A549 (cell line): ENCODE measurements at regions not wholly inside any gene's neighbourhood (a gene's known extent, or its start where the extent isn't known, plus 50 kb on each side); places are given as distances from the start of the nearest gene placed in this dataset.

Source experiments
- ATAC-seq, 2 experiments: fragments of 200-7000 bp in 1 of 2; fragments of >200 bp in 1 of 2; cut with Nextera tagmentation in 1 of 2; cut with Tn5 transposase in 1 of 2; 3 replicates each; pipeline versions ENCODE4 v1.8.0 to v1.9.1; 2018 to 2020; ENCODE audit warnings: mild to moderate bottlenecking in 1 of 2, moderate library complexity in 1 of 2
- CTCF ChIA-PET: fragments of 300-600 bp; sonication (Branson Sonifier 250); formaldehyde crosslinking; extraction: SDS; loops from one replicate; lab custom pipeline; 2021; ENCODE audit warnings: antibody characterized with exemption, inconsistent platforms; lab: Yijun Ruan, JAX
- POLR2A ChIA-PET: fragments of 350-600 bp; formaldehyde crosslinking; extraction: SDS; loops from one replicate; lab custom pipeline; 2021; ENCODE audit warnings: antibody characterized with exemption, inconsistent platforms; lab: Yijun Ruan, JAX
- DNase-seq, 2 experiments: peaks; one replicate each; pipeline versions ENCODE4 v3.0.0 to v3.0.0-alpha.2; 2011 to 2016; ENCODE audit warnings: low read depth in 1 of 2, low spot score in 1 of 2
- FAIRE-seq: peaks from 2 replicates; lab custom pipeline; 2011; peaks lifted over from hg19 to GRCh38; lab: Jason Lieb, UNC
- H3K27ac ChIP-seq, 2 experiments: fragments of >200 bp; sonication (Bioruptor Twin); formaldehyde crosslinking; 3 replicates each; pipeline ENCODE4 v1.5.1; 2016 to 2017
- H3K4me1 ChIP-seq: fragments of >200 bp; sonication (Bioruptor Twin); formaldehyde crosslinking; 3 replicates; pipeline ENCODE4 v1.6.1; 2016
- H3K4me2 ChIP-seq: fragments of >200 bp; sonication (Bioruptor Twin); formaldehyde crosslinking; 3 replicates; pipeline ENCODE4 v1.6.1; 2016
- H3K4me3 ChIP-seq: fragments of >200 bp; sonication (Bioruptor Twin); formaldehyde crosslinking; 3 replicates; pipeline ENCODE4 v1.5.1; 2016
- H3K9me3 ChIP-seq: fragments of >200 bp; sonication (Bioruptor Twin); formaldehyde crosslinking; 3 replicates; pipeline ENCODE4 v1.6.1; 2016
- CBX8 ChIP-seq: fragments of 200-600 bp; sonication (generic); IDR thresholded peaks from 2 replicates; pipeline ENCODE4 v1.6.1; 2016
- CEBPB ChIP-seq, 2 experiments: fragments of >200 bp in 1 of 2; sonication (Bioruptor Twin) in 1 of 2; formaldehyde crosslinking in 1 of 2; IDR thresholded peaks; 2 replicates each; pipeline ENCODE4 v1.6.1; 2012 to 2016
- FOSB ChIP-seq: fragments of 250-450 bp; sonication (Bioruptor Pico); IDR thresholded peaks from 2 replicates; pipeline ENCODE4 v1.5.0; 2020; ENCODE audit warnings: mild to moderate bottlenecking, moderate library complexity
- FOXS1 ChIP-seq: fragments of 250-450 bp; sonication (Bioruptor Pico); IDR thresholded peaks from 2 replicates; pipeline ENCODE4 v1.5.0; 2020; ENCODE audit warnings: mild to moderate bottlenecking, moderate library complexity
- GATA3 ChIP-seq: IDR thresholded peaks from 2 replicates; pipeline ENCODE4 v1.6.1; 2012; ENCODE audit warnings: borderline replicate concordance
- HEYL ChIP-seq: fragments of 250-450 bp; sonication (Bioruptor Pico); IDR thresholded peaks from 2 replicates; pipeline ENCODE4 v1.8.0; 2021; ENCODE audit warnings: mild to moderate bottlenecking, moderate library complexity
- HOXB13 ChIP-seq: fragments of 250-450 bp; sonication (Bioruptor Pico); IDR thresholded peaks from 2 replicates; pipeline ENCODE4 v1.5.0; 2020; ENCODE audit warnings: low read depth, mild to moderate bottlenecking, moderate library complexity
- HOXB5 ChIP-seq: fragments of 250-450 bp; sonication (Bioruptor Pico); IDR thresholded peaks from 2 replicates; pipeline ENCODE4 v1.5.0; 2020; ENCODE audit warnings: mild to moderate bottlenecking, moderate library complexity
- JUN ChIP-seq, 2 experiments: fragments of >200 bp; sonication (Bioruptor Twin); formaldehyde crosslinking; IDR thresholded peaks; 2 replicates in 1 of 2; 3 replicates in 1 of 2; pipeline ENCODE4 v1.6.1; 2016 to 2017
- JUNB ChIP-seq: fragments of >200 bp; sonication (Bioruptor Twin); formaldehyde crosslinking; IDR thresholded peaks from 2 replicates; pipeline ENCODE4 v1.6.1; 2016
- MAFK ChIP-seq: fragments of 450-650 bp; IDR thresholded peaks from 2 replicates; pipeline ENCODE4 v1.6.1; 2014; ENCODE audit not compliant: partially characterized antibody
- MAZ ChIP-seq: fragments of 150-350 bp; IDR thresholded peaks from 2 replicates; pipeline ENCODE4 v1.6.1; 2014; ENCODE audit warnings: antibody characterized with exemption, low read depth, low read length, borderline replicate concordance
- MYC ChIP-seq: IDR thresholded peaks from 2 replicates; pipeline ENCODE4 v1.6.1; 2012; ENCODE audit warnings: mild to moderate bottlenecking, inconsistent platforms, low read length, improper control_type of control experiment, borderline replicate concordance
- NR3C1 ChIP-seq: fragments of >200 bp; sonication (Bioruptor Twin); formaldehyde crosslinking; IDR thresholded peaks from 3 replicates; pipeline ENCODE4 v1.6.1; 2017
- PHF8 ChIP-seq: fragments of 200-600 bp; sonication (generic); IDR thresholded peaks from 2 replicates; pipeline ENCODE4 v1.6.1; 2016; ENCODE audit warnings: low read depth, mild to moderate bottlenecking, antibody characterized with exemption, moderate library complexity, borderline replicate concordance
- POLR2A ChIP-seq: IDR thresholded peaks from 2 replicates; pipeline ENCODE4 v1.6.1; 2012; ENCODE audit warnings: mild to moderate bottlenecking, low read length
- RARB ChIP-seq: fragments of 250-450 bp; sonication (Bioruptor Pico); IDR thresholded peaks from 2 replicates; pipeline ENCODE4 v1.8.0; 2021; ENCODE audit warnings: mild to moderate bottlenecking, moderate library complexity
- RFX5 ChIP-seq: fragments of 450-650 bp; IDR thresholded peaks from 2 replicates; pipeline ENCODE4 v1.7.1; 2014; ENCODE audit warnings: antibody characterized with exemption, mild to moderate bottlenecking, moderate library complexity
- RNF2 ChIP-seq: fragments of 200-600 bp; sonication (generic); IDR thresholded peaks from 2 replicates; pipeline ENCODE4 v1.6.1; 2016; ENCODE audit warnings: low read depth, mild to moderate bottlenecking, antibody characterized with exemption, moderate library complexity, borderline replicate concordance
- SMC3 ChIP-seq: fragments of >200 bp; sonication (Bioruptor Twin); formaldehyde crosslinking; IDR thresholded peaks from 3 replicates; pipeline ENCODE4 v1.6.1; 2018; ENCODE audit warnings: inconsistent platforms
- SREBF2 ChIP-seq: fragments of 450-650 bp; IDR thresholded peaks from 2 replicates; pipeline ENCODE4 v1.6.1; 2014; ENCODE audit warnings: mild to moderate bottlenecking, moderate library complexity
- TFCP2L1 ChIP-seq: fragments of 250-450 bp; sonication (Bioruptor Pico); IDR thresholded peaks from 2 replicates; pipeline ENCODE4 v1.5.0; 2021; ENCODE audit warnings: mild to moderate bottlenecking
- ZFP36 ChIP-seq: fragments of 450-650 bp; IDR thresholded peaks from 2 replicates; pipeline ENCODE4 v1.6.1; 2014; ENCODE audit warnings: borderline replicate concordance; ENCODE audit not compliant: partially characterized antibody
- ZNF302 ChIP-seq: fragments of 250-450 bp; sonication (Bioruptor Pico); IDR thresholded peaks from 2 replicates; pipeline ENCODE4 v1.9.0; 2021; ENCODE audit warnings: inconsistent platforms, mild to moderate bottlenecking, moderate library complexity
- WGBS: methylation state at CpG from one replicate; pipeline ENCODE4 v1.1.6; 2017; ENCODE audit errors: missing lambda C conversion rate; 5-methylcytosine and 5-hydroxymethylcytosine counted together
- TF ChIP-seq, protein P1 (sequence below): fragments of >200 bp; sonication (Bioruptor Twin); formaldehyde crosslinking; IDR thresholded peaks from 3 replicates; pipeline ENCODE4 v1.5.1; 2016
- TF ChIP-seq, protein P2 (sequence below): IDR thresholded peaks from 2 replicates; pipeline ENCODE4 v1.6.1; 2012
- TF ChIP-seq, protein P3 (sequence below): fragments of 200-600 bp; sonication (generic); IDR thresholded peaks from 2 replicates; pipeline ENCODE4 v1.6.1; 2016; ENCODE audit warnings: antibody characterized with exemption, mild to moderate bottlenecking, moderate library complexity

DNA sequence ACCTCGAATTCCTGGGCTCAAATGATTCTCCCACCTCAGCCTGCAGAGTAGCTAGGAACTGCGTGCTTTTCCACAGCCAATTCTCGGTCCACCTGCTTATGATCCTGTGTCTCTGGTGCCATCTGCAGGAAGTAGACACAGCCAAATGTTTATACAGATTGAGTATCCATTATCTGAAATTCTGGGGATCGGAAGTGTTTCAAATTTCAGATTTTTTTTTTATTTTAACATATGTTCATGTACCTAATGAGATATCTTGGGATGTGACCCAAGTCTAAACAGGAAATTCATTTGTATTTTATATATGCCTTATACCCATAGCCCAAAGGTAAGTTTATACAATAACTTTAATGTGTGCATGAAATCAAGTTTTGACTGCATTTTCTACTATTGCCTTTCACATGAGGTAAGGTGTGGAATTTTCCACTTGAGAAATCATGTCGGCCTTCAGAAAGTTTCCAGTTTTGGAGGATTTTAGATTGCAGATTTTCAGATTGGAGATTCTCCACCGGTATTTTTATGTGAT is 89.5 kb downstream of the ESM1 start (continued):
- TF ChIP-seq, protein P1, sequence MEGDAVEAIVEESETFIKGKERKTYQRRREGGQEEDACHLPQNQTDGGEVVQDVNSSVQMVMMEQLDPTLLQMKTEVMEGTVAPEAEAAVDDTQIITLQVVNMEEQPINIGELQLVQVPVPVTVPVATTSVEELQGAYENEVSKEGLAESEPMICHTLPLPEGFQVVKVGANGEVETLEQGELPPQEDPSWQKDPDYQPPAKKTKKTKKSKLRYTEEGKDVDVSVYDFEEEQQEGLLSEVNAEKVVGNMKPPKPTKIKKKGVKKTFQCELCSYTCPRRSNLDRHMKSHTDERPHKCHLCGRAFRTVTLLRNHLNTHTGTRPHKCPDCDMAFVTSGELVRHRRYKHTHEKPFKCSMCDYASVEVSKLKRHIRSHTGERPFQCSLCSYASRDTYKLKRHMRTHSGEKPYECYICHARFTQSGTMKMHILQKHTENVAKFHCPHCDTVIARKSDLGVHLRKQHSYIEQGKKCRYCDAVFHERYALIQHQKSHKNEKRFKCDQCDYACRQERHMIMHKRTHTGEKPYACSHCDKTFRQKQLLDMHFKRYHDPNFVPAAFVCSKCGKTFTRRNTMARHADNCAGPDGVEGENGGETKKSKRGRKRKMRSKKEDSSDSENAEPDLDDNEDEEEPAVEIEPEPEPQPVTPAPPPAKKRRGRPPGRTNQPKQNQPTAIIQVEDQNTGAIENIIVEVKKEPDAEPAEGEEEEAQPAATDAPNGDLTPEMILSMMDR = peak; percentile 52
- TF ChIP-seq RFX5 = no peak
- TF ChIP-seq FOSB (CRISPR knock-in tag) = no peak
- no peak for TF ChIP-seq JUN (IDR thresholded peaks at IDR 0.05)
- no peak for TF ChIP-seq PHF8
- no peak for TF ChIP-seq ZNF302 (CRISPR knock-in tag)

DNA sequence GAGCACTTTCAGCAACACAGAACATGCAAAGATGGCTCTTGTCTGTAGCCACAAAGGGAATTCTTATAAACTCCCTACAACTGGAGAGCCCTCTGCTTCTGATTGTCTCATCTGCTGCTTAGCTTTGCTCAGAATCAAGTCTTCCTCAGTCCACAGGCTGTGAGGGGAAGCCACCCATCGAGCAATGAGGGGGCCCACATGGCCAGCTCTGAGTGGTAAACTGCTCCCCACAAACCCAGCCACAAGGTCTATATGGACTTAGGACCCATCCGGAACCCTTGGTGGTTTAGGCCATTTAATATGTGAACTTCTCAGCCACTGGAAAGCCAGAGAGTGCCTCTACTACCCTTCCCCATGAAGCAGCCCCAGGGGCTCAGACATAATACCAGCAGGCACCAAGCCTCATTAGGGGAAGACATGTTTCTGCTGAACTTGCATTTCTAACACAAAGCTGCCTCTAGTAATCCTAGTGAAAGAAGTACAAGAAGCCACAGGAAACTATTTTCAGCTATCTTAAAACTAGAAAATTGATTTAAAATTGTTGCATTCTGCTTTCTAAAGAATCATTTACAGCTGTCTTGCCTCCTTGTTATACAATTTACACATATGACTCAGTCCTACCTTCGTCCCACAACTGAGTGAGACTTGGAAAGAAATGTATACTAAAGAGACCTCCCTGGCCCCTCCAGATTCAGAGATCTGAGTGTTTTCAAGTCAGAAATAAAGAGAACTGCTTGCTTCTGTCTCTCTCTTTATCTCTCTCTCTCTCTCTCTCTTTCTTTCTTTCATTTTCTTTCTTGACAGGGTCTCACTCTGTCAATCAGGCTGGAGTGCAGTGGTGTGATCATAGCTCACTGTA is 90.2 kb downstream of the ESM1 start:
- TF ChIP-seq MAFK = peak; percentile 76
- TF ChIP-seq, protein P2, sequence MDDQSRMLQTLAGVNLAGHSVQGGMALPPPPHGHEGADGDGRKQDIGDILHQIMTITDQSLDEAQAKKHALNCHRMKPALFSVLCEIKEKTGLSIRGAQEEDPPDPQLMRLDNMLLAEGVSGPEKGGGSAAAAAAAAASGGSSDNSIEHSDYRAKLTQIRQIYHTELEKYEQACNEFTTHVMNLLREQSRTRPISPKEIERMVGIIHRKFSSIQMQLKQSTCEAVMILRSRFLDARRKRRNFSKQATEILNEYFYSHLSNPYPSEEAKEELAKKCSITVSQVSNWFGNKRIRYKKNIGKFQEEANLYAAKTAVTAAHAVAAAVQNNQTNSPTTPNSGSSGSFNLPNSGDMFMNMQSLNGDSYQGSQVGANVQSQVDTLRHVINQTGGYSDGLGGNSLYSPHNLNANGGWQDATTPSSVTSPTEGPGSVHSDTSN = no peak
- TF ChIP-seq, all 56 proteins: peak for 1
- POLR2A ChIA-PET = no interaction called here
- CTCF ChIA-PET = interaction anchor here (0.6 to 5.5 kb wide), 19 partner anchors 9 to 652 kb away, joined by 3 to 36 read pairs (median 4); partner anchors contain the start of genes GPX8 and SNX18
- DNase-seq = no peak
- H3K9me3 ChIP-seq = no peaks in the 10 kb centered on the region
- H3K4me3 ChIP-seq = no peak overlapping the region
- H3K4me2 ChIP-seq = peak overlapping the region; percentile 21; the same call in 1 of the 3 replicates
- no peak for ATAC-seq
- H3K4me1 ChIP-seq = 0 out of 3 replicates have a peak, but pooled peaks cover 2% of the 10 kb centered on the region
- no peak for FAIRE-seq
- WGBS = 38% methylated on average over 3 of the region's 3 CpGs
- no peak overlapping the region for H3K27ac ChIP-seq

DNA sequence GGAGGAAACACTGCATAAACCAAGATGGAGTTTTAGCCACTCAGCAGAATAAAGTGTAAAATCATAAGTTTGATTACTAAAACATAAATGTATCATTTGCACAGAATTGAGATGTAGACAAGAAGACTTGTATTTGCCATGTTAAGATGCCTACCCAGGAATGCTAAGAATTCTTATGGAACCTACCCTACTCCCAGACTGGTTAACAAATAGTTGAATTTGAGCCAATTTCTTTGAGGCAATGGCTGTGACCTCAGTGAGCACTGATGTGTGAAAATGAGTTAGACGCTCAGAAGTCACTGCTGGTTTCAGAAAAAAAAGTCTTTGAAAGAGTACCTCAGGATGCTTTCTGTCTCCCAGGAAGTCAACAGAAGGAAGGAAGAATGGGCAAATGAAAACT is 95.6 kb downstream of the ESM1 start:
- TF ChIP-seq POLR2A = no peak
- TF ChIP-seq RNF2 = no peak
- TF ChIP-seq MYC = no peak
- no peak for TF ChIP-seq HEYL (CRISPR knock-in tag)
- TF ChIP-seq CBX8 = no peak
- no peak for TF ChIP-seq HOXB13 (CRISPR knock-in tag)
- TF ChIP-seq ZFP36 = no peak
- TF ChIP-seq FOXS1 = no peak
- no peak for TF ChIP-seq RARB (CRISPR knock-in tag)
- TF ChIP-seq CEBPB (IDR thresholded peaks at IDR 0.05) = no peak
- no peak for TF ChIP-seq SMC3
- TF ChIP-seq, protein P3, sequence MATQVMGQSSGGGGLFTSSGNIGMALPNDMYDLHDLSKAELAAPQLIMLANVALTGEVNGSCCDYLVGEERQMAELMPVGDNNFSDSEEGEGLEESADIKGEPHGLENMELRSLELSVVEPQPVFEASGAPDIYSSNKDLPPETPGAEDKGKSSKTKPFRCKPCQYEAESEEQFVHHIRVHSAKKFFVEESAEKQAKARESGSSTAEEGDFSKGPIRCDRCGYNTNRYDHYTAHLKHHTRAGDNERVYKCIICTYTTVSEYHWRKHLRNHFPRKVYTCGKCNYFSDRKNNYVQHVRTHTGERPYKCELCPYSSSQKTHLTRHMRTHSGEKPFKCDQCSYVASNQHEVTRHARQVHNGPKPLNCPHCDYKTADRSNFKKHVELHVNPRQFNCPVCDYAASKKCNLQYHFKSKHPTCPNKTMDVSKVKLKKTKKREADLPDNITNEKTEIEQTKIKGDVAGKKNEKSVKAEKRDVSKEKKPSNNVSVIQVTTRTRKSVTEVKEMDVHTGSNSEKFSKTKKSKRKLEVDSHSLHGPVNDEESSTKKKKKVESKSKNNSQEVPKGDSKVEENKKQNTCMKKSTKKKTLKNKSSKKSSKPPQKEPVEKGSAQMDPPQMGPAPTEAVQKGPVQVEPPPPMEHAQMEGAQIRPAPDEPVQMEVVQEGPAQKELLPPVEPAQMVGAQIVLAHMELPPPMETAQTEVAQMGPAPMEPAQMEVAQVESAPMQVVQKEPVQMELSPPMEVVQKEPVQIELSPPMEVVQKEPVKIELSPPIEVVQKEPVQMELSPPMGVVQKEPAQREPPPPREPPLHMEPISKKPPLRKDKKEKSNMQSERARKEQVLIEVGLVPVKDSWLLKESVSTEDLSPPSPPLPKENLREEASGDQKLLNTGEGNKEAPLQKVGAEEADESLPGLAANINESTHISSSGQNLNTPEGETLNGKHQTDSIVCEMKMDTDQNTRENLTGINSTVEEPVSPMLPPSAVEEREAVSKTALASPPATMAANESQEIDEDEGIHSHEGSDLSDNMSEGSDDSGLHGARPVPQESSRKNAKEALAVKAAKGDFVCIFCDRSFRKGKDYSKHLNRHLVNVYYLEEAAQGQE = no peak
- no peak for TF ChIP-seq SREBF2
- TF ChIP-seq TFCP2L1 (CRISPR knock-in tag) = no peak
- no peak for TF ChIP-seq GATA3
- no peak for TF ChIP-seq NR3C1
- no peak for TF ChIP-seq MAZ
- TF ChIP-seq HOXB5 (CRISPR knock-in tag) = no peak
- TF ChIP-seq PHF8 = no peak
- TF ChIP-seq JUNB = no peak
- no peak overlapping the region for H3K4me3 ChIP-seq
- CTCF ChIA-PET = interaction anchor here (1.8 kb wide), 1 partner anchor 23 kb away, joined by 5 read pairs; no protein-coding TSS in a partner anchor
- no peak overlapping the region for H3K27ac ChIP-seq
- ATAC-seq = peak; percentile 53 to 66; a peak in 1 of 6 replicates
- POLR2A ChIA-PET = no interaction called here
- 6% methylated on average over 1 of the region's 1 CpG for WGBS
- no peaks in the 10 kb centered on the region for H3K9me3 ChIP-seq
- no peak for FAIRE-seq
- peak in 1 of 2 experiments; percentile 27 for DNase-seq
- 0 out of 3 replicates have a peak overlapping the region, but pooled peaks have one; percentile 6 for H3K4me2 ChIP-seq
- H3K4me1 ChIP-seq = peaks cover 8% of the 10 kb centered on the region; the same call in 1 of the 3 replicates
